Osteocyte (in vitro differentiated cells): ENCODE measurements at regions not wholly inside any gene's neighbourhood (a gene's known extent, or its start where the extent isn't known, plus 50 kb on each side); places are given as distances from the start of the nearest gene placed in this dataset.

ENCODE experiments used
- DNase-seq: peaks from one replicate; pipeline ENCODE4 v3.0.0; 2021; ENCODE audit warnings: mixed read lengths; ENCODE audit not compliant: unreplicated experiment; ENCODE audit errors: extremely low spot score
- H3K27ac Mint-ChIP-seq: one replicate; pipeline ENCODE4 v1.8.0; 2021; ENCODE audit warnings: mild to moderate bottlenecking, mixed read lengths; ENCODE audit not compliant: unreplicated experiment
- H3K27me3 Mint-ChIP-seq: one replicate; pipeline ENCODE4 v1.8.0; 2021; ENCODE audit warnings: mixed read lengths; ENCODE audit not compliant: unreplicated experiment
- H3K36me3 Mint-ChIP-seq: one replicate; pipeline ENCODE4 v1.8.0; 2021; ENCODE audit warnings: mixed read lengths; ENCODE audit not compliant: unreplicated experiment
- H3K4me1 Mint-ChIP-seq: one replicate; pipeline ENCODE4 v1.8.0; 2021; ENCODE audit warnings: mixed read lengths; ENCODE audit not compliant: unreplicated experiment
- H3K4me3 Mint-ChIP-seq: one replicate; pipeline ENCODE4 v1.8.0; 2021; ENCODE audit warnings: mild to moderate bottlenecking, moderate library complexity, mixed read lengths; ENCODE audit not compliant: unreplicated experiment
- H3K9me3 Mint-ChIP-seq: one replicate; pipeline ENCODE4 v1.8.0; 2021; ENCODE audit warnings: mixed read lengths; ENCODE audit not compliant: unreplicated experiment
- CTCF ChIP-seq: fragments of 200-600 bp; sonication (generic); IDR thresholded peaks from 2 replicates; pipeline ENCODE4 v1.5.0; 2021; ENCODE audit warnings: antibody characterized with exemption, mild to moderate bottlenecking, moderate library complexity

- no peaks in the 10 kb centered on the region for H3K9me3 Mint-ChIP-seq
- H3K27ac Mint-ChIP-seq = no peak overlapping the region
- H3K36me3 Mint-ChIP-seq = no peaks in the 10 kb centered on the region
- H3K4me3 Mint-ChIP-seq = no peak overlapping the region
- no peaks in the 10 kb centered on the region for H3K4me1 Mint-ChIP-seq
- H3K27me3 Mint-ChIP-seq = peaks cover 5% of the 10 kb centered on the region
- TF ChIP-seq CTCF = peak; percentile 54
- DNase-seq = no peak
These were observed 476.4 kb downstream of the KDM4C start for GRCh38 chr9:7234144-7234543.

- Mint-ChIP-seq H3K9me3 (no peaks in the 10 kb centered on the region), H3K4me1 (no peaks in the 10 kb centered on the region), H3K4me3 (no peak overlapping the region), H3K27me3 (peaks cover 10% of the 10 kb centered on the region), H3K27ac (no peak overlapping the region), H3K36me3 (no peaks in the 10 kb centered on the region)
- no peak for TF ChIP-seq CTCF
- no peak for DNase-seq
These were observed 471.8 kb downstream of the KDM4C start for GRCh38 chr9:7229571-7229970.

- Mint-ChIP-seq H3K4me1 (no peaks in the 10 kb centered on the region), H3K36me3 (no peaks in the 10 kb centered on the region), H3K27ac (no peak overlapping the region), H3K9me3 (no peaks in the 10 kb centered on the region), H3K27me3 (peaks cover 10% of the 10 kb centered on the region), H3K4me3 (no peak overlapping the region)
- DNase-seq = no peak
- no peak for TF ChIP-seq CTCF
These were observed 471.0 kb downstream of the KDM4C start for GRCh38 chr9:7228726-7229125.

- TF ChIP-seq CTCF = no peak
- Mint-ChIP-seq H3K4me3 (no peak overlapping the region), H3K27me3 (peaks cover 10% of the 10 kb centered on the region), H3K27ac (no peak overlapping the region), H3K4me1 (no peaks in the 10 kb centered on the region), H3K9me3 (no peaks in the 10 kb centered on the region), H3K36me3 (no peaks in the 10 kb centered on the region)
- no peak for DNase-seq
These were observed 470.2 kb downstream of the KDM4C start for GRCh38 chr9:7227951-7228350.

- no peak overlapping the region for H3K27ac Mint-ChIP-seq
- peaks cover 4% of the 10 kb centered on the region for H3K9me3 Mint-ChIP-seq
- H3K4me3 Mint-ChIP-seq = no peak overlapping the region
- DNase-seq = no peak
- no peak for TF ChIP-seq CTCF
- H3K36me3 Mint-ChIP-seq = no peaks in the 10 kb centered on the region
- no peaks in the 10 kb centered on the region for H3K4me1 Mint-ChIP-seq
- H3K27me3 Mint-ChIP-seq = peaks cover 12% of the 10 kb centered on the region
These were observed 468.4 kb downstream of the KDM4C start for GRCh38 chr9:7226007-7226640.
